GM12878 (cell line): ENCODE measurements at regions not wholly inside any gene's neighbourhood (a gene's known extent, or its start where the extent isn't known, plus 50 kb on each side); places are given as distances from the start of the nearest gene placed in this dataset.

Source experiments
- ASH2L ChIP-seq: fragments of 300-600, 200-600 bp; sonication (generic); IDR thresholded peaks from 2 replicates; pipeline ENCODE4 v1.6.1; 2017; ENCODE audit warnings: low read depth, mild to moderate bottlenecking, borderline replicate concordance
- ATF2 ChIP-seq: IDR thresholded peaks from 2 replicates; pipeline ENCODE4 v1.6.1; 2012; ENCODE audit warnings: low read length, inconsistent platforms
- BMI1 ChIP-seq: fragments of 450-650 bp; IDR thresholded peaks from 2 replicates; pipeline ENCODE4 v1.6.1; 2016; ENCODE audit warnings: mild to moderate bottlenecking, moderate library complexity, borderline replicate concordance
- CTCF ChIP-seq, 3 experiments: IDR thresholded peaks in 2 of 3; conservative IDR thresholded peaks in 1 of 3; 2 replicates each; pipeline ENCODE4 v1.5.1; 2011; ENCODE audit warnings: low read depth in 3 of 3, low read length in 3 of 3, mild to moderate bottlenecking in 3 of 3, control low read depth in 2 of 3, moderate library complexity in 2 of 3, inconsistent platforms in 1 of 3, mixed read lengths in 1 of 3; ENCODE audit not compliant: control insufficient read depth in 2 of 3, insufficient read depth in 1 of 3; ENCODE audit errors: extremely low read depth in 1 of 3
- KAT2A ChIP-seq: conservative IDR thresholded peaks from 2 replicates; pipeline ENCODE4 v1.6.1; 2011; ENCODE audit warnings: low read depth, low read length; ENCODE audit not compliant: control insufficient read depth
- MXI1 ChIP-seq: fragments of 150-350 bp; IDR thresholded peaks from 2 replicates; pipeline ENCODE4 v1.6.1; 2011; ENCODE audit warnings: low read depth, mild to moderate bottlenecking, inconsistent platforms, low read length, improper control_type of control experiment
- NFYB ChIP-seq: IDR thresholded peaks from 2 replicates; pipeline ENCODE4 v1.6.1; 2011; ENCODE audit warnings: low read depth, mild to moderate bottlenecking, low read length, improper control_type of control experiment, moderate library complexity; ENCODE audit not compliant: insufficient read depth
- POLR2AphosphoS5 ChIP-seq: IDR thresholded peaks from 2 replicates; pipeline ENCODE4 v1.6.1; 2011; ENCODE audit warnings: mild to moderate bottlenecking, low read length, inconsistent platforms
- RAD21 ChIP-seq: IDR thresholded peaks from 2 replicates; pipeline ENCODE4 v1.6.1; 2011; ENCODE audit warnings: mild to moderate bottlenecking, low read depth, low read length, moderate library complexity; ENCODE audit not compliant: insufficient read depth
- TAF1 ChIP-seq: IDR thresholded peaks from 2 replicates; pipeline ENCODE4 v1.6.1; 2011; ENCODE audit warnings: mild to moderate bottlenecking, low read depth, low read length, borderline replicate concordance
- TARDBP ChIP-seq: IDR thresholded peaks from 2 replicates; pipeline ENCODE4 v1.6.1; 2016; ENCODE audit warnings: borderline replicate concordance
- USF2 ChIP-seq: IDR thresholded peaks from 2 replicates; pipeline ENCODE4 v1.6.1; 2011; ENCODE audit warnings: low read depth, low read length, improper control_type of control experiment, borderline replicate concordance
- ZZZ3 ChIP-seq: IDR thresholded peaks from 2 replicates; pipeline ENCODE4 v1.6.1; 2011; ENCODE audit warnings: low read depth; ENCODE audit not compliant: control insufficient read depth, insufficient read length

- TF ChIP-seq ZZZ3 (no peak), ATF2 (no peak), TAF1 (no peak), TARDBP (no peak), MXI1 (no peak), POLR2AphosphoS5 (no peak), ASH2L (no peak), CTCF (IDR thresholded peaks at IDR 0.05 in 2 of 3, conservative IDR thresholded peaks at IDR 0.05 in 1 of 3; ENCODE audit: control insufficient read depth in 2 of 3, extremely low read depth in 1 of 3, insufficient read depth in 1 of 3, low read depth in 3 of 3, low read length in 3 of 3) (no peak), BMI1 (no peak), USF2 (no peak), RAD21 (no peak), NFYB (no peak), KAT2A (no peak)
Observed at GRCh38 chr20:20875716-20876115, 163.3 kb upstream of the RALGAPA2 start.
